HCT116 (cell line): ENCODE measurements at regions not wholly inside any gene's neighbourhood (a gene's known extent, or its start where the extent isn't known, plus 50 kb on each side); places are given as distances from the start of the nearest gene placed in this dataset.

ENCODE experiments used
- ATAC-seq: fragments of 200-7000 bp; cut with Tn5 transposase; 2 replicates; pipeline ENCODE4 v1.9.1; 2020; ENCODE audit warnings: mild to moderate bottlenecking, moderate library complexity
- BruUV-seq: library from RNA; stranded (reverse); fragments of 400-500 nt; replicated peaks from 2 replicates; lab custom pipeline; 2021; lab: Mats Ljungman, UMichigan
- CTCF ChIA-PET: fragments of 300-600 bp; sonication (Branson Sonifier 250); formaldehyde crosslinking; loops from one replicate; lab custom pipeline; 2021; ENCODE audit warnings: antibody characterized with exemption; lab: Charles Lee
- POLR2A ChIA-PET: fragments of 300-600, 350-600 bp; sonication (Branson Sonifier 250); formaldehyde crosslinking; loops from one replicate; lab custom pipeline; 2021; ENCODE audit warnings: antibody characterized with exemption; lab: Charles Lee
- RAD21 ChIA-PET, 2 experiments: fragments of 300-600 bp; sonication (Branson Sonifier 250); formaldehyde crosslinking; loops; one replicate each; lab custom pipeline; 2023; ENCODE audit warnings: low total read pairs in 2 of 2; ENCODE audit not compliant: uncharacterized antibody in 2 of 2, unreplicated experiment in 2 of 2, low non-redundant PET in 1 of 2; lab: Charles Lee
- DNase-seq: peaks from one replicate; pipeline ENCODE4 v3.0.0-alpha.2; 2010; ENCODE audit warnings: low read depth, low spot score
- H2AFZ ChIP-seq: fragments of 200-600 bp; shearing (Covaris generic), sonication (generic); 2 replicates; pipeline ENCODE4 v1.6.1; 2017; ENCODE audit warnings: low read depth, mixed run types, mixed read lengths, antibody characterized with exemption, low read length; ENCODE audit not compliant: poor library complexity, severe bottlenecking
- H3K27ac ChIP-seq: 2 replicates; pipeline ENCODE4 v1.5.1; 2012; ENCODE audit warnings: low read depth, low read length
- H3K27me3 ChIP-seq: fragments of 200-600 bp; sonication (generic); 2 replicates; pipeline ENCODE4 v1.6.1; 2016; ENCODE audit warnings: mixed run types, low read length, mixed read lengths; ENCODE audit not compliant: insufficient read depth
- H3K36me3 ChIP-seq, 2 experiments: fragments of 200-500 bp in 1 of 2; fragments of 200-600 bp in 1 of 2; sonication (Bioruptor generic) in 1 of 2; sonication (generic) in 1 of 2; 2 replicates each; pipeline versions ENCODE4 v1.5.1 to v1.6.1; 2014 to 2016; ENCODE audit warnings: low read length in 2 of 2, inconsistent platforms in 1 of 2, mixed read lengths in 1 of 2, mixed run types in 1 of 2; ENCODE audit not compliant: insufficient read depth in 2 of 2, control insufficient read depth in 1 of 2
- H3K4me1 ChIP-seq, 2 experiments: fragments of 200-600 bp in 1 of 2; sonication (generic) in 1 of 2; 2 replicates each; pipeline versions ENCODE4 v1.5.1 to v1.6.1; 2012 to 2017; ENCODE audit warnings: low read length in 2 of 2, inconsistent platforms in 1 of 2, mild to moderate bottlenecking in 1 of 2, mixed read lengths in 1 of 2, mixed run types in 1 of 2, moderate library complexity in 1 of 2; ENCODE audit not compliant: insufficient read depth in 2 of 2, control insufficient read depth in 1 of 2
- H3K4me2 ChIP-seq: fragments of 200-600 bp; sonication (generic); 2 replicates; pipeline ENCODE4 v1.6.1; 2017; ENCODE audit warnings: mixed run types, low read length, mixed read lengths
- H3K4me3 ChIP-seq, 2 experiments: fragments of 200-600 bp in 1 of 2; sonication (generic) in 1 of 2; replicated peaks in 1 of 2; 2 replicates each; pipeline ENCODE4 v1.5.1; 2011 to 2016; ENCODE audit warnings: low read length in 2 of 2, control low read depth in 1 of 2, low read depth in 1 of 2, mild to moderate bottlenecking in 1 of 2, mixed read lengths in 1 of 2, mixed run types in 1 of 2
- H3K79me2 ChIP-seq: fragments of 200-600 bp; sonication (generic); 2 replicates; pipeline ENCODE4 v1.6.1; 2017; ENCODE audit warnings: mild to moderate bottlenecking, mixed run types, low read length, moderate library complexity, mixed read lengths; ENCODE audit not compliant: insufficient read depth
- H3K9ac ChIP-seq: fragments of 200-600 bp; sonication (generic); 2 replicates; pipeline ENCODE4 v1.6.1; 2016; ENCODE audit warnings: low read length, mixed read lengths
- H3K9me2 ChIP-seq: fragments of 200-600 bp; sonication (generic), shearing (Covaris generic); 2 replicates; pipeline ENCODE4 v1.6.1; 2017; ENCODE audit warnings: mixed run types, mild to moderate bottlenecking, moderate library complexity; ENCODE audit not compliant: insufficient read depth
- H3K9me3 ChIP-seq, 2 experiments: fragments of 200-500 bp in 1 of 2; fragments of 200-600 bp in 1 of 2; sonication (Bioruptor generic) in 1 of 2; sonication (generic) in 1 of 2; 2 replicates each; pipeline ENCODE4 v1.6.1; 2014 to 2017; ENCODE audit warnings: low read length in 2 of 2, mixed read lengths in 2 of 2, inconsistent platforms in 1 of 2, low read depth in 1 of 2, mild to moderate bottlenecking in 1 of 2, mixed run types in 1 of 2, moderate library complexity in 1 of 2; ENCODE audit not compliant: control insufficient read depth in 1 of 2, insufficient read depth in 1 of 2
- H4K20me1 ChIP-seq: fragments of 200-600 bp; sonication (generic), shearing (Covaris generic); 2 replicates; pipeline ENCODE4 v1.6.1; 2017; ENCODE audit warnings: mixed run types, mild to moderate bottlenecking, moderate library complexity; ENCODE audit not compliant: insufficient read depth
- CBX3 ChIP-seq: IDR thresholded peaks from 2 replicates; pipeline ENCODE4 v1.6.1; 2012; ENCODE audit warnings: low read depth
- CEBPB ChIP-seq: IDR thresholded peaks from 2 replicates; pipeline ENCODE4 v1.6.1; 2012; ENCODE audit warnings: low read depth
- EGR1 ChIP-seq: IDR thresholded peaks from 2 replicates; pipeline ENCODE4 v1.6.1; 2012; ENCODE audit warnings: low read depth
- ELF1 ChIP-seq: IDR thresholded peaks from 2 replicates; pipeline ENCODE4 v1.6.1; 2012; ENCODE audit warnings: low read depth, borderline replicate concordance
- EZH2 ChIP-seq: fragments of 200-600 bp; sonication (generic); IDR thresholded peaks from 2 replicates; pipeline ENCODE4 v1.6.1; 2017; ENCODE audit warnings: antibody characterized with exemption, mixed run types
- EZH2phosphoT487 ChIP-seq: fragments of 200-600 bp; IDR thresholded peaks from 2 replicates; pipeline ENCODE4 v1.6.1; 2018; ENCODE audit warnings: antibody characterized with exemption, borderline replicate concordance
- FOSL1 ChIP-seq: IDR thresholded peaks from 2 replicates; pipeline ENCODE4 v1.6.1; 2012; ENCODE audit warnings: low read depth
- JUND ChIP-seq: IDR thresholded peaks from 2 replicates; pipeline ENCODE4 v1.6.1; 2012
- POLR2A ChIP-seq: IDR thresholded peaks from 2 replicates; pipeline ENCODE4 v1.7.0; 2011; ENCODE audit warnings: borderline replicate concordance; ENCODE audit not compliant: insufficient read depth, insufficient read length; ENCODE audit errors: extremely low read depth
- POLR2AphosphoS5 ChIP-seq: IDR thresholded peaks from 2 replicates; pipeline ENCODE4 v1.6.1; 2011; ENCODE audit warnings: mild to moderate bottlenecking, low read depth, low read length, moderate library complexity
- RAD21 ChIP-seq: IDR thresholded peaks from 2 replicates; pipeline ENCODE4 v1.6.1; 2012; ENCODE audit warnings: low read depth, mild to moderate bottlenecking
- SIN3A ChIP-seq: IDR thresholded peaks from 2 replicates; pipeline ENCODE4 v1.6.1; 2012; ENCODE audit warnings: low read depth
- SRF ChIP-seq: IDR thresholded peaks from 2 replicates; pipeline ENCODE4 v1.6.1; 2012; ENCODE audit warnings: low read depth
- TCF7L2 ChIP-seq: IDR thresholded peaks from 2 replicates; pipeline ENCODE4 v1.7.0; 2011; ENCODE audit warnings: borderline replicate concordance, inconsistent platforms; ENCODE audit not compliant: insufficient read depth, insufficient read length; ENCODE audit errors: extremely low read depth
- YY1 ChIP-seq: IDR thresholded peaks from 2 replicates; pipeline ENCODE4 v1.6.1; 2011; ENCODE audit warnings: low read length, low read depth, moderate library complexity, mild to moderate bottlenecking; ENCODE audit not compliant: insufficient replicate concordance; ENCODE audit errors: extremely low read depth
- ZBTB33 ChIP-seq: IDR thresholded peaks from 2 replicates; pipeline ENCODE4 v1.6.1; 2011; ENCODE audit warnings: mild to moderate bottlenecking, low read length, moderate library complexity; ENCODE audit not compliant: insufficient replicate concordance; ENCODE audit errors: extremely low read depth
- ZFX ChIP-seq: fragments of 450-650 bp; IDR thresholded peaks from 2 replicates; pipeline ENCODE4 v1.6.1; 2017
- ZNF274 ChIP-seq: fragments of 200-500 bp; sonication (Bioruptor generic); IDR thresholded peaks from 2 replicates; pipeline ENCODE4 v1.6.1; 2014; ENCODE audit warnings: mild to moderate bottlenecking, low read depth, low read length, inconsistent platforms
- intact Hi-C: fragments of 100-400 bp; cut with micrococcal nuclease; formaldehyde crosslinking; loops from 2 replicates; pipeline ENCODE4 v1.10.0; 2022
- TF ChIP-seq, protein P1 (sequence below): IDR thresholded peaks from 2 replicates; pipeline ENCODE4 v1.6.1; 2012

GRCh38 chr4:79666112-79666511 is 258.1 kb upstream of the GK2 start:
- H3K36me3 ChIP-seq: no peaks in the 10 kb centered on the region
- no peaks in the 10 kb centered on the region for H3K27me3 ChIP-seq
- TF ChIP-seq, protein P1, sequence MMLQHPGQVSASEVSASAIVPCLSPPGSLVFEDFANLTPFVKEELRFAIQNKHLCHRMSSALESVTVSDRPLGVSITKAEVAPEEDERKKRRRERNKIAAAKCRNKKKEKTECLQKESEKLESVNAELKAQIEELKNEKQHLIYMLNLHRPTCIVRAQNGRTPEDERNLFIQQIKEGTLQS: no peak
- TF ChIP-seq RAD21 (no peak), POLR2A (no peak), SIN3A (no peak), YY1 (no peak), JUND (no peak), ZFX (no peak), SRF (no peak), EZH2phosphoT487 (no peak), ELF1 (no peak)
- H3K4me1 ChIP-seq: no peaks in the 10 kb centered on the region
- H4K20me1 ChIP-seq: no peaks in the 10 kb centered on the region
- ChIA-PET RAD21 (no interaction called here), POLR2A (no interaction called here), CTCF (no interaction called here)
- ATAC-seq (no peak), DNase-seq (no peak)
- H3K9me2 ChIP-seq: no peaks in the 10 kb centered on the region
- H3K79me2 ChIP-seq: no peaks in the 10 kb centered on the region
- no peak overlapping the region for H3K27ac ChIP-seq
- no peak overlapping the region for H3K4me2 ChIP-seq
- no peak overlapping the region for H3K4me3 ChIP-seq
- BruUV-seq: no TSS peak
- no peak overlapping the region for H3K9ac ChIP-seq
- H2AFZ ChIP-seq: no peak overlapping the region
- intact Hi-C loops: no loop called here
- H3K9me3 ChIP-seq: no peaks in the 10 kb centered on the region

DNA sequence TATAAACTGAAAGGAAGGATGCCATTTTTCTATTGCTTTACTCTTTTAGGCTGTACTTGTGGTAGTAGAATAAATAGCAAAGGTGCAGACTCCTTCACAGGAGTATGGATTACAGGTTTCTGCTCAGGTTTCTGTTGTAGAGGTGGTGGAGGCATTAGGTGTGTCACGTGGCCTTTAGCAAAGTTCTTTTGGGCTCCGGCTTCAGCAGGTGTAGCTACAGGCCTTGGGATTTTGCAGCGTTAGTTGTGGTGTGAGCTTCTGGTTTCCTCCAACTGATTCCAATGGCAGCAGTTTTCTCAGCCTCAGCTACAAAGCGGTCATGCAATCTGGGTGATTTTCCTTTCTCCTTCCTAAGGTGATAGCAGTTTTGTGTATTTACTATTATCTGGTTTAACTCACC is 255.8 kb upstream of the GK2 start:
- CTCF ChIA-PET: no interaction called here
- no TSS peak for BruUV-seq
- TF ChIP-seq RAD21 (no peak), SRF (no peak), YY1 (no peak), CEBPB (no peak), EGR1 (no peak), ZNF274 (no peak), FOSL1 (no peak), POLR2A (no peak), JUND (no peak), TCF7L2 (no peak), ELF1 (no peak), EZH2 (no peak), POLR2AphosphoS5 (no peak), ZFX (no peak), ZBTB33 (no peak), CBX3 (no peak), EZH2phosphoT487 (no peak)

More for the DNA sequence above, 255.8 kb upstream of the GK2 start:
- Histone ChIP-seq H4K20me1 (no peaks in the 10 kb centered on the region), H3K9me2 (no peaks in the 10 kb centered on the region), H3K4me2 (no peak overlapping the region), H3K27ac (no peak overlapping the region), H3K9me3 (no peaks in the 10 kb centered on the region), H3K9ac (no peak overlapping the region), H3K4me1 (no peaks in the 10 kb centered on the region), H3K4me3 (no peak overlapping the region), H3K27me3 (no peaks in the 10 kb centered on the region), H3K79me2 (no peaks in the 10 kb centered on the region), H2AFZ (no peak overlapping the region), H3K36me3 (no peaks in the 10 kb centered on the region)
- ChIA-PET POLR2A (no interaction called here), RAD21 (no interaction called here)
- DNase-seq: no peak
- ATAC-seq: no peak
- intact Hi-C loops: no loop called here
